NAMALWA (cell line): ENCODE measurements at regions not wholly inside any gene's neighbourhood (a gene's known extent, or its start where the extent isn't known, plus 50 kb on each side); places are given as distances from the start of the nearest gene placed in this dataset.
"Not testable (repeated sequence)": the region's sequence is repeated elsewhere in the genome, so short reads cannot be mapped to it uniquely, and the experiment has no call there.

Experiments used
- DNase-seq: peaks from one replicate; pipeline ENCODE4 v3.0.0-alpha.2; 2015; ENCODE audit warnings: low spot score

GRCh38 chr10:78342827-78343653 lies 309.4 kb downstream of the RPS24 start:
- no peak for DNase-seq

GRCh38 chr10:78344257-78344656 lies 310.6 kb downstream of the RPS24 start:
- not testable (repeated sequence) for DNase-seq

- DNase-seq: not testable (repeated sequence)
These were observed 311.9 kb downstream of the RPS24 start for GRCh38 chr10:78345515-78345914.

GRCh38 chr10:78346721-78347120 lies 313.1 kb downstream of the RPS24 start:
- no peak for DNase-seq

GRCh38 chr10:78348411-78349164 lies 314.9 kb downstream of the RPS24 start:
- no peak for DNase-seq

GRCh38 chr10:78349165-78349516 lies 315.5 kb downstream of the RPS24 start:
- no peak for DNase-seq

GRCh38 chr10:78349911-78350663 lies 316.4 kb downstream of the RPS24 start:
- no peak for DNase-seq

- no peak for DNase-seq
These were observed 317.6 kb downstream of the RPS24 start for GRCh38 chr10:78351283-78351682.

- DNase-seq: no peak
These were observed 318.1 kb downstream of the RPS24 start for GRCh38 chr10:78351809-78352208.

- DNase-seq: no peak
These were observed 320.0 kb downstream of the RPS24 start for GRCh38 chr10:78353636-78354035.

- no peak for DNase-seq
These were observed 320.4 kb downstream of the RPS24 start for GRCh38 chr10:78354101-78354500.

GRCh38 chr10:78356291-78356900 lies 322.7 kb downstream of the RPS24 start:
- no peak for DNase-seq

- no peak for DNase-seq
These were observed 323.7 kb downstream of the RPS24 start for GRCh38 chr10:78357141-78358063.

GRCh38 chr10:78358351-78358750 lies 324.7 kb downstream of the RPS24 start:
- no peak for DNase-seq

GRCh38 chr10:78358982-78359381 lies 325.3 kb downstream of the RPS24 start:
- no peak for DNase-seq

GRCh38 chr10:78359640-78360091 lies 326.0 kb downstream of the RPS24 start:
- DNase-seq: no peak

GRCh38 chr10:78360284-78360683 lies 326.6 kb downstream of the RPS24 start:
- no peak for DNase-seq

- DNase-seq: no peak
These were observed 327.4 kb downstream of the RPS24 start for GRCh38 chr10:78361031-78361430.

- DNase-seq: no peak
These were observed 328.9 kb downstream of the RPS24 start for GRCh38 chr10:78362406-78363022.

- DNase-seq: no peak
These were observed 329.5 kb downstream of the RPS24 start for GRCh38 chr10:78363190-78363589.

GRCh38 chr10:78365694-78366093 lies 332.0 kb downstream of the RPS24 start:
- no peak for DNase-seq
